HG02870 (cell line): ENCODE measurements at regions not wholly inside any gene's neighbourhood (a gene's known extent, or its start where the extent isn't known, plus 50 kb on each side); places are given as distances from the start of the nearest gene placed in this dataset.

ENCODE experiments used
- ATAC-seq: cut with Tn5 transposase; IDR thresholded peaks from one replicate; pipeline ENCODE4 v1.9.1; 2021; ENCODE audit warnings: mild to moderate bottlenecking, moderate library complexity; ENCODE audit not compliant: unreplicated experiment

DNA sequence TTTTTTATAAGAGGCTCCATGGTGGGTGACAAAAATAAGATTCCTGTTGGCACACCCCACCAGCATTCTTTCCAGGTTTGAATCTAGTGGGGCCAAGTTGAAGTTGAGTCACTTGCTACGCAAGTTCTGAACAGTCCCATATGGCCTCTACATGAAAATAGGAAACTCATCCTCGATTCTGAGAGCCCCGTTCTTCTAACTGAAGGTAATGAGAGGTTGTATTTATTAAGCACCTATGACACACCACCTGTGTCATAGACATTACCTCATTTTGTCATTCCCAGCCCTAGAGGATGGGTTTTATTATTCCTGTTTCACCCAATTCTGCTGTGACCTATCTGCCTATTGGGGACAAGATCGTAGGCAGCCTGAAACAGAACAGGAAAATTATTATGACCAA is 131.7 kb downstream of the ACTL7B start:
- ATAC-seq = no peak

DNA sequence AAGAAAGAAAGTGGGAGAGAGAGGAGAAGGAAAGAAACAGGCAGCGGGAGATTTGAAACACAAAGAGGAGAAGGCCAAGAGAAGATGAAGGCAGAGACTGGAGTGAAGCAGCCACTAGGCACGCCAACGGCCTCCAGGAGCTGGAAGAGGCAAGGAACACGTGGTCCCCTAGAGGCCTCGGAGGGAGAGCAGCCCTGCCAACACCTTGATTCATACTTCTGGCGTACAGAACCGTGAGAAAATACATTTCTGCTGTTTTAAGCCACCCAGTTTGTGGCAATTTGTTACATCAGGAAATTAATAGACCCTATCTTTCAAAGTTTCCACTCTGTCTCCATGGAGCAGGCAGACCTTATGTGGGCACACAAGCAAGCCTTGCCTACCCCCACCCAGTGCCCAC is 133.4 kb downstream of the ACTL7B start:
- ATAC-seq = no peak

DNA sequence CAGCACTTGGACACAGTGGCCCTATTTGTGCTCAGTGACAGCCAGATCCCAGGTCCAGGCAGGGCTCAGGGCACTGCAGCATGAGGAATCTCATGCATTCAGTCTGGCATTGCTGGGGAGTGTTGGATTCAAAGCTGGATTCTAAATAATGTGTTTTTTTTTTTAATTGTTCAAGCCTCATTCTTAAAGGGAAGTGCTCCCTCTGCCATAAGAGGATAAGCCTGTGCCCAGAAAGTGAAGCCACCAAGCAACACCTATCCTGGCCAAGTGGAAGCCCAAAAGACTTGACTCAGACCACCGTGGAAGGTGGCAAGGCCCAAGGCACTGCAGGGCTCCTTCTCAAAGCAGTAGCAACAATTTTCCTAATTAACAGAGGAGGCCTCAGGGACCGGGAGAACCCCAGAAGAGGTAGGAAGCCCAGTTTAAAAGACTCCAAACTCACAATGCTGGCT is 135.6 kb downstream of the ACTL7B start:
- no peak for ATAC-seq

DNA sequence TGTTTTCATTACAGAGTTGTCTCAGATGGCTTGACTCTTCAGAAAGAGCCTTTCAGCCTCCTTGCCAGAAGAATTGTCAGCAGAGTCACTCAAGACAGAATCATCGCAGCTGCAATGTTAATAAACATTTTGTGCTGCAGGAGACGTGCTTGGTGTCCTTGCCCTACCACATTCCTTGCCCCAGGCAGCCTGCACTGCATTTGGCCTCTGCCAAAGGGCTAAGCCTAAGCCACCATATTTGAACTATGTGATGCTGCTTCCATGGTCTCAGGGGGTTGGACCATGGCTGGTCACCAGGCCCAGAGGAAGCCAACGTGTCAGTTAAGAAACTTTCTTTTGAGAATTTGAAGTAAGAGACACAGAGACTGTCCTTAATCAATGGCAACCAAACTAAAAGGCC is 145.4 kb downstream of the ACTL7B start:
- no peak for ATAC-seq

DNA sequence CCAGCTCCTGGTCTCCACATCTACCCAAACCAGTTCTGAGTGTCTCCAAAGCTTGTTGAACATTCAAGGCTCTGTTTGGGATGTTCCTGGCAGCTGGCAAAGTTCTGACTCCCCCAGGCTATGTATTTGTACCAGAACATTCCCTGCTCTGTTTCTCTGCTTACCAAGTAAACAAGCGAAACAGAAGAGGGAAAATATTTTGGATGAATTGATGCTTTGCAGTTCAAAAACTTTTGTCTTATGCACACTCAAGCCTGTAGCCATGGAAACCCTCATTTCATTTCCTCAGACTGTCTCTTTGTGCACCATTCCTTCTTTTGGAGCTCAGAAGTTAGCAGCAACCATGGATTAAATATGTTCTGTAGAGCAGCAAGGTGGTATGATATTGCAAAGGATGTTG is 145.8 kb downstream of the ACTL7B start:
- ATAC-seq = no peak

DNA sequence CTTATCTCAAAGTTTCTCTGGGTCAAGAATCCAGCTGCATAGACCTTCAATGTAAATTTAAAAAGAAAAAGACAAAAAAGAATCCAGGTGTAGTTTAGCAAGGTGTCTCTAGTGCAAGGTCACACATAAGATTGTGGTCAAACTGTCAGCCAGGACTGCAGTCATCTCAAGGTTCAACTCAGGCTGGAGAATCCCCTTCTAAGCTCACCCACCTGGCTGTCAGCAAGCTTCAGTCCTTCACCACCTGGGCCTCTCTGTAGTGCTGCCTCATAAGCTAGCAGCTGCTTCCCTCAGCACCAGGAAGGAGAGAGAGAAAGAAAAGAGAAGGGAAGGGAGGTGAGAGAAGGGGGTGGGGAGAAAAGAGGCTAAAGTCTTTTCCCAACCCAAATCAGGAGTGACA is 146.7 kb downstream of the ACTL7B start:
- no peak for ATAC-seq

DNA sequence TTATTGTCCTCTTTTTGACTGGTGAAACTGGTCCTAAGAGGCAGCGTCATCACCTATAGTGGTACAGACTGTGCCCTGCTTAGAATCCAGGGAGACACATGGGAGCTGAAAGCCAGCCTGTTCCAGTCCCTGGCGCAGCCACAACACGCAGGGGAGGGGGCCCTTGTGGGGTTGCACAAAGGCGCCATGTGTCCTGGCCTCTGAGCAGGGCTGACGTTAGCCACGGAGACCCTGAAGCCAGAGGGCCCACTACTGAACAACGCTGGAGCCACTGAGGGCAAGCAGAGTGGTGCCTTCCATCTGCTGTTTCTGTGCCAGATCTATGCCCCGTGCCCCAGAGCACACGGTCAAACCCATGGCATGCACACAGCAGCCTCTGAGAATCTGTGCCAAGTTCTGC is 147.3 kb downstream of the ACTL7B start:
- ATAC-seq = no peak

DNA sequence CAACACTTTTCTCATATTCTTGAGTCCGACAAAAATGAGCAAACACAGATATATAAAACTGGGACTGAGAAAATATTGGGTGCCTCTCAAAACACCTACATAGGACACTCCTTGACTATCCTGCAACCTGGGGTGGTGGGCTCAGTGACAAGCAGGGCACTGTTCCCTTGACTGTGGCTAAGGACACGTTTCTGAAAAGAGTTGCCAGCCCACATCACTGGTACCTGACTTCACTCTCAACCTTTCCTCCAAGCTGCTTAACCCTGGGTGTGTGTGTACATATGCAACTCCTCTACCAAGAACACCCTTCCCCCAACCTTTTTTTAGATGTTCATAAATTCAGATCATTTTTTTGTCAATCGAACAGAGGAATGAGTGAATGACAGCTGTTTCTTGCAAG is 148.7 kb downstream of the ACTL7B start:
- ATAC-seq = no peak

DNA sequence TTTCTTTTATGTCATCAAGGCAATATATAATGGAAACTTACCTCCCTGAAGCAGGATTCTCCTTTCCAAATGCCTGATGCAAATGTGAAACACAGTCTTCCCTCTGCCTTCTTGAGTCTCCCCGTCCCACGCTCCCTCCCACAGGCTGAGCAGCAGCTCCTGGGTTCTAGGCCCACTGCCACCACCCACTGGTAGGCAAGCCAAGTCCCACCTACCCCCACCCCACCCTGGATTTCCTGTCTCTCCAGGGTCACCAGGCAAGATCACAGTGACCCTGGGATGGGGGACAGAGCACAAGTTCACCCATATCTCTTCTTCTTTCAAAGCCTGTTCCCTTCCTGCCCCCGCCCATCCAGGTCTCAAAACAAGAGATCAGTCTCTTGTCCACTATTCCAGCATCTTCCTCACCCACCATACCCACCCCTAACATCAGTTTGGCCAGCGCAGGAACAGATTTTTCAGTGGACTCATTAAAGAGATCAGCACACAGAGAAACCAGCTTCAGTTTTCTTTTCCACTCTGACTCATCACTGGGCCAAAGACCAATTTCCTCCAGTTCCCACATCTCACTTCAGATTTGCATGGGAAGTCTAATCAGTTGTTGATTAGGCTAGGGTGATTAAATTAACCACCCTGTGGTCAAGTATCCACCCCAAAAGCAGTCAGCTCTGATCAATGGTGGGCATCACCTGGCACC is 151.5 kb downstream of the ACTL7B start:
- ATAC-seq = no peak

DNA sequence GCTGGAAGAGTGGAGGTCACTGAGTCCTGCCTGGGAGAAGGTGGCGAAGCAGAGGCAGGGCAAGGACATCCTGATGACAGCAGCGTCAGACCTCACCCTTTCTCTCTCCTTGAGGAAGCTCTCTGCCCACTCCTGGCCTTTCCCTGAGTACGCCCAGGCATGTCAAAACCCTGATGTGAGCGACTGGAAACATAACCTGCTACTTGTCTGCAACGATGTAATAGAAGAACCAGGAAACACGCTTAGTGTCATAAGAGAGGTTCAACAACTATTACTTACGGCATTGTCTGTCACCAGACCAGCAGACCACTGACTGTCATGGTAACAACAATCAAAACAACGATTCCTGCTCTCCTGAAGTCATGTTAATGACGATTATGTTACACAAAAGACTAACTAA is 152.4 kb downstream of the ACTL7B start:
- no peak for ATAC-seq

DNA sequence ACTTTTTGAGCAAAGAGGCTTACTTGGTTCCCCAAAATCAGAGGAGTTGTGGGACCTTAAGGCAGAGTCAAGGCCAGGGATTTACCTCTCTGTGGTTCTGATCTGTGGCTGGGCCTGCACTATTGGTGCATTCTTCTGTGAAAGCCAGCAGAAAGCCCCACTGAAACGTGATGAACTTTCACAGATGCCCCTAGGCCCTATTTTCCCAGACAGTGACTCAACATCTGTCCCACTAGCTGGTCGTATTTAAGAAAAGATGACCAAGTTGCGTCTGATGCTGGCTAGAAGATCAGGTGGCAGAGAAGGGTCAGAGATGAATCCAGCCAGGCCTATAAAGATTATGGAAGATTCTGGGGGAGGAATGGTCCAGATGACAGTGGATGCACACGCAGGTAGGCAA is 153.1 kb downstream of the ACTL7B start:
- ATAC-seq = no peak

DNA sequence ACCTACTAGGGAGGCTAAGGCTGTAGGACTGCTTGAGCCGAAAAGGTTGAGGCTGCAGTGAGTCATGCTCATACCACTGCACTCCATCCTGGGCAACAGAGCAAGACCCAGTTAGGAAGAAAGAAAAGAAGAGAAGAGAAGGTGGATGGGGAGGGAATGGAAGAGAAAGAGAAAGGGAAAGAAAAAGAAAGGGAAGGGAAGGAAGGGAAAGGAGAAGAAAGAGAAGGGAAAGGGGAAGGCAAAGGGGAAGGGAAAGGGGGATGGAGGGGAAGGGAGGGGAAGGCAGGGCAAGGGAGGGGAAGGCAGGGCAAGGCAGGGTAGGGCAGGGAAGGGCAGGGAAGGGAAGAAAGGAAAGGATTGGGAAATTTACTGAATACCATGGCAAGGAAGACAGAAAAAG is 157.0 kb downstream of the ACTL7B start:
- no peak for ATAC-seq

DNA sequence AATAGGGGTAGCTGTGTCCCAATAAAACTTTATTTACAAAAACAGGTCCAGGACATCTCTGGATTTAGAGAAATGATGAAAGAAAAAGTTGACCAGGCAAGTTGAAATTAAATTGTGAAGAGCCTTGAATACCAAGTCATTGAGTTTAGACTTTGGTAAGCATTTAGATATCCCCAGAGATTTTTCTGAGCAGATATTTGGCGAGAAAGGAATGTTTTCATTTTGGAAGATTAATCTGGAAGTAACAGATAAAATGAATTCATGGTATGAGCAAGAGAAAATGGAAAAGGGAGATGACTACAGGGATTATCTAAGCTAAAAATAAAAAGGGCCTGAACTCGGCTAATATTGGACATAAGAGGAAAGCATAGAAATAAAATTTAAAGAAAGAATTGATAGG is 157.6 kb downstream of the ACTL7B start:
- no peak for ATAC-seq

DNA sequence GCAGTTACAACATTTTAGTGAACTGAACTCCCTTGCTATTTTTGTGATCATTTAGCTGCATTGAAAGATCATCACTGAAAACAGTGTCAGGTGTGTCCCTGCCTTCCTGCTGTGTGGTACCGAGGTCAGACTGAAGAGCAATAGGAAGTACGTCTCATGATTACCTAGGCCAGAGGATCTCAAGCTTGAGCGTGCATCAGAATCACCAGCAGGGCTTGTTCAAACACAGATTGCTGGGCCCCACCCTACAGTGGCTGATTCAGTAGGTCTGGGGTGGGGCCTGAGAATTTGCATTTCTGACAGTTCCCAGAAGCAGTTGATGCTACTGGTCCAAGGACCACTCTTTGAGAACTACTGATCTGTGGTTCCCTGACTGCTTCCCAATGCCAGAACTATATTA is 159.6 kb downstream of the ACTL7B start:
- no peak for ATAC-seq

DNA sequence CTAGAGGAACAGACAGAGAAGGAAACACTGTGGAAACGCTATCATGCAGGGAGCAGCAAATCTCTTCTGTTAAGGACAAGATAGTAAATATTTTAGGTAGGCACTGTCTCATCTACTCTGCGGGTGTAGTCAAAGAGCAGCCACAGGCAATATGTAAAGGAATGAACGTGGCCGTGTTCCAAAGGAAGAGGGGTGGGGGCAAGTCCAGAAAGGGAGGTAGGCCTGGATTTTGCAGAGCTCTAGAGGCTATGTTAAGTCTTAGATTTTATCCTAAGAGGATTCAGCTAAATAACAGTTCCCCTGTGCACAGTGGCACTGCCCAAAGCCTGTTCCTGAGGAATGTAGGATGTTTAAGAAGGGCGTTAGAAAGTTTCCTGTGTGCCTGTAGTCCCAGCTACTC is 161.6 kb downstream of the ACTL7B start:
- no peak for ATAC-seq

DNA sequence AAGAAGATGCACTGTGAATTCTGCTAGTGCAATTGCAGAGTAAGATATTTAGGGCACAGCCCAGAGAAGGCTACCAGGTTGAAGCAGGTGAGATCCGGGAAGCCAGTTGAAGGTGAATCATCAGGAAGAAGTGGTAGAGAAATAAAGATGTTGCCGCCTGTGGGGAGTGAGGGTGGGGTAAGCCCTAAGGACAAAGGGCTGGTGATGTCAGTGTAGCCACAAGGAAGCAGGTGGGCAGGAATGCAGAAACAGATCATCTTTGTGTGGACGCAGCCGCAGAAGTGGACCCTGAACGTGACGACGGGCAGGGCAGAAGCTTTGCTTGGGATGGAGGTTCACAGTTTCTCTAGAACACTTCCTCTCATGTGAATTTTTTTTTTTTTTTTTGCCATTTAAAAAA is 164.2 kb downstream of the ACTL7B start:
- ATAC-seq = no peak

DNA sequence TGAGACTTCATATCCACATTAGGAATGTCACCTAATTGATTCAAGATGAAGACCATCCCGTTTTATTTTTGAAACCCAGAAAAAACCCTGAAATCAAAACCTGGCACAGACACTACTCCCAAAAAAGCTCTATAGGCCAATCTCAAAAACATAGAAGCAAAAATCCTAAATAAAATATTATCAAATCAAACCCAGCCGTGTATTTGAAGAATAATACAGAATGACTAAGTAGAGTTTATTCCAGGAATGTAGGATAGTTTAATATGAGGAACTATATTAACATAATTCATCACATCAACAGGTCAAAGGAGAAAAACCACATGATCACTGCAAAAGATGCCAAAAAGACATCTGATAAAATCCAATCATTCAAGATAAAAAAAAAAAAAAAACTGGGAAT is 167.1 kb downstream of the ACTL7B start:
- no peak for ATAC-seq

DNA sequence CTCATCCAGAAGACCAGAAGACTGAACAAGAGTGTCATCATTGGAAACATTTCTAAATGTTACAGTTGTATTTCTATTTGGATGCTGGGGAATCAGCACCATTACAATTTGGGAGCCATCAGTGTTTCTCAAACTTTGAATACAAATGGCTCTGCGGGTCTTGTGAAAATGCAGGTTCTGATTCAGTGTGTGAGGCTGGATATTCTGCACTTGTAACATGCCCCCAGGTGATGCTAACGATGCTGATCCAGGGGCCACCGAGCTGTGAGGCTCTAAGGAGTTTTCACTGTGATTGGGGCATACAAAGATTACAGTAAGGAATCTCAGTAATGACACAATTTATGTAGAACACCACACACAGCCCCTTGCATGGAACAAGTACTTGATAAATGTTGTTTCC is 167.7 kb downstream of the ACTL7B start:
- ATAC-seq = no peak

DNA sequence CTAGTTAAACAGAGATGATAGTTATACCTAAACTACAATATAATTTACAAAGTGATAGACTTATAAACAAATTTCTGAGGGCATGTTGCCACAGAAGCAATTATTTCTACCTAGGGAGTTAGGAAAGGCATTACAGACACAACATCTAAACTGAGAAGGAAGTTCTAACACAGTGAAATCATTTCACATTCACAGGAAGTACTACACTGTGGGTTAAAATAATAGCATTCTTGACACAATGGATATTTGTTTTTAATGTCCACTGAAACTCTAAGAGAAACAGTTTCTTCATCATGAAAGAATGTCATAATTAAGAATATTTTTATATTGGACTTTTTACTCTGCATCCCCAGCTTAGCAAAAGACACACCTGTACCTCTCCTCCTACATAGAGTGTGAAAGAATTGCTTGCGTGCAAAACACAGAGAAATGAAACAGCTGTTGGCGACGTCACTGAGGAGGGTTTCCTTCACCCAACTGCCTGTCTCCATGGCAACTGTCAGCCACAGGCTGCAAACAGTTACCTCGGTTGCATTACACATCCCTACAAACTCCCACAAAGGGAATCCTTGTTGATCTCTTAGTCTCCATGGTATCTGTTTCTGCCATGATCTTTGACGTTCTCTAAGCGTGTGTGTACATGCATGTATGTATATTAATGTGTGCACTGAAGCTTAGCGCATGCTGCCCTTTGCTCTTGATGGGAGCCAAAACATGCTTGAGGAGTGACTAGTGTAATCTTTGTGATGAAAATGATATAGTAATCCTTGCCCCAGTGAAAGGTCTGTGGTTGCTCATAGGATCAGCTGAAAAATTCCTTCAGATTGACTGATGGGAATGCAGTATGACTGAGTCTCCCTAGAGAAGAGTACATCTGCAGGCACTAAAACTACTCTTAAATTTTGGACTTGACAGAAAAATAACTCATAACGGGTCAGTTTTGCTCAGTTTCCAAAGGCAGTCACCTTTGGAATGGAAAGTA is 168.5 kb downstream of the ACTL7B start:
- ATAC-seq = no peak

DNA sequence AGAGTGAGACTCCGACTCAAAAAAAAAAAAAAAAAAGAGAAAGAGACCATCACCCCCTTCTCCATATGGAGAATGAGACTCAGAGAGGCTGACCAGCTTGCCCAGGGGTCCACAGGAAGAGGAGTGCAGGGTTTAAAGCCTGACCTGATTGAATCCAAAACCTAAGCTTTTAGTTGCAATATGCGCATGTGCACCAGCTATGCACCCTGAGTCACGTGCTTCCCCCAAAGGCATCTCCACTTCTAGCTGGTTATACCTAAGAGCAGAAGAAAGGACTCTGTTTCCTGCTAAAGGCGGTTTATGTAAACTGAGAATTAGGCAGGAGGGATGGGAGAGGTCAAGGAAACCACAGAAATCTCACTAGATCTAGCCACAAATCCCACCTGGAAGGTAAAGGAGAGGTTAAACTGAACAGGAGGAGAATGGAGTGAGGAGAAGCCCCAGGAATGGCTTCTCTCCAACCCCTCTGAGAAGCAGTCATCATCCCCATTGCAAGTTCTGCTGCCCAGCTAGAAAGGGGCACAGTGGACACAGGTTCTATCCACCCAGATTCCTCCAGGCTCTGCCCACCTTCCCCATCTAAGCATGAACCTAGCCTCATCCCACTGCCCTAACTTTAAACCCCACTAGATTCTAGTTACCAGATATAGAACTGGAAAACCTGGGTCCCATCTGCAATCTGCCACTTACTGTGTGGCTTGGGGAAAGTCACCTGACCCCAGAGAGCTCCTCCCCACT is 171.3 kb downstream of the ACTL7B start:
- no peak for ATAC-seq

DNA sequence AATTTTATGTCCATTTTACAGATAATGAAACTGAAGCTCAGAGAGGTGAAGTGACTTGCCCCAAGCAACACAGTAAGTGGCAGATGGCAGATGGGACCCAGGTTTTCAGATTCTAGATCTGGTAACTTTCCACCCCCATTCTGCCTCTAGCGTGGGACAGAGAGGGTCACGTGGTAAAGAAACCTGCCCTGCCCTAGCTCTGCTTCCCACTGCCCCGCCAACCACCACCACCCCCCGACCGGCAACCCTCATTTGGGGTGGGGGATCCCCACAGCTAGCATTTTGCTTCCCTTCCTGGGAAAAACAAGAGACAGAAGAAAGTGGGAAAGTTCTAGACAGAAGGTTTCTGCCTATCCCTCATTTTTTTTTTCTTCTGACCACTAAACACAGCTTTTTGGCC is 172.5 kb downstream of the ACTL7B start:
- no peak for ATAC-seq
